RWPE1 (cell line): ENCODE measurements at regions not wholly inside any gene's neighbourhood (a gene's known extent, or its start where the extent isn't known, plus 50 kb on each side); places are given as distances from the start of the nearest gene placed in this dataset.
A peak's percentile ranks its signal among the peaks of the same experiment; 100 is the strongest.

Source experiments
- CTCF ChIA-PET: fragments of 350-600 bp; sonication (Branson Sonifier 250); formaldehyde crosslinking; extraction: SDS; loops from one replicate; lab custom pipeline; 2021; lab: Yijun Ruan, JAX
- POLR2A ChIA-PET: fragments of 400-600 bp; formaldehyde crosslinking; extraction: SDS; loops from one replicate; lab custom pipeline; 2020; ENCODE audit warnings: antibody characterized with exemption; ENCODE audit not compliant: low non-redundant PET; lab: Yijun Ruan, JAX
- DNase-seq: peaks from one replicate; pipeline ENCODE4 v3.0.0; 2012; ENCODE audit warnings: low spot score
- H3K27ac ChIP-seq: fragments of 450-650 bp; 2 replicates; pipeline ENCODE4 v1.5.1; 2017
- TF ChIP-seq, protein P1 (sequence below): fragments of 450-650 bp; conservative IDR thresholded peaks from 2 replicates; pipeline ENCODE4 v1.5.1; 2017; ENCODE audit warnings: low read depth, mild to moderate bottlenecking

- H3K27ac ChIP-seq, result peak overlapping the region; percentile 99
- POLR2A ChIA-PET, result no interaction called here
- TF ChIP-seq, protein P1, sequence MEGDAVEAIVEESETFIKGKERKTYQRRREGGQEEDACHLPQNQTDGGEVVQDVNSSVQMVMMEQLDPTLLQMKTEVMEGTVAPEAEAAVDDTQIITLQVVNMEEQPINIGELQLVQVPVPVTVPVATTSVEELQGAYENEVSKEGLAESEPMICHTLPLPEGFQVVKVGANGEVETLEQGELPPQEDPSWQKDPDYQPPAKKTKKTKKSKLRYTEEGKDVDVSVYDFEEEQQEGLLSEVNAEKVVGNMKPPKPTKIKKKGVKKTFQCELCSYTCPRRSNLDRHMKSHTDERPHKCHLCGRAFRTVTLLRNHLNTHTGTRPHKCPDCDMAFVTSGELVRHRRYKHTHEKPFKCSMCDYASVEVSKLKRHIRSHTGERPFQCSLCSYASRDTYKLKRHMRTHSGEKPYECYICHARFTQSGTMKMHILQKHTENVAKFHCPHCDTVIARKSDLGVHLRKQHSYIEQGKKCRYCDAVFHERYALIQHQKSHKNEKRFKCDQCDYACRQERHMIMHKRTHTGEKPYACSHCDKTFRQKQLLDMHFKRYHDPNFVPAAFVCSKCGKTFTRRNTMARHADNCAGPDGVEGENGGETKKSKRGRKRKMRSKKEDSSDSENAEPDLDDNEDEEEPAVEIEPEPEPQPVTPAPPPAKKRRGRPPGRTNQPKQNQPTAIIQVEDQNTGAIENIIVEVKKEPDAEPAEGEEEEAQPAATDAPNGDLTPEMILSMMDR, result no peak
- CTCF ChIA-PET, result interaction anchor here (0.6 to 1.6 kb wide), 4 partner anchors 16 to 686 kb away, joined by 3 to 6 read pairs (median 4); no protein-coding TSS in a partner anchor
- DNase-seq, result no peak
These were observed 51.3 kb upstream of the LYST start for GRCh38 chr1:235918032-235918431.

DNA sequence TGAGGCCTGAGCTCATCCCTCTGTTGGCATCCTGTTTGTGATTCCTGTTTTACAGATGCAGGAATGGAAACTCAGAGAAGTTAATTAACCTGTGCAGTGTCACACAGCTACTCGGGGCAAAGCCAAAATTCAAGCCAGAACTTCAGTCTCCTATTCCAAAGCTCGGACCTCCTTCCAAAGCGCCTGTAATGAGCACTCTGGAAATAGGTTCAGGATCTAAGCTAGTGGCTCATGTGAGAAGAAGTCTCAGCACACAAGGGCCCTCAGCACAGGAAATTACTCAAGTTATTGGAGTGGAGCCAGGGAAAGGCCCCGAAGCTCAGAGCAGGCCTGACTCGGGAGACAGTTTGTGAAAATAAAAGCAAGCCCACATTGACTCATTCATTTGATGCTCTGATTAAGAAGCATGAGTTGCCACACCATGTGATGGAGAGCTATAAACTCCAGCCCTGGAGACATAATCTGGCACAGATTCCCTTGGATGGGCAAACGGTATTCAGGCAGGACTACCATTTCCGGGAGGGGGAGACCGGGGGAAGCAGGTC, 50.6 kb upstream of the LYST start:
- peak overlapping the region; percentile 99 for H3K27ac ChIP-seq
- peak; percentile 97 for DNase-seq
- ChIA-PET CTCF (interaction anchor here (0.6 to 1.6 kb wide), 4 partner anchors 16 to 687 kb away, joined by 3 to 6 read pairs (median 4); no protein-coding TSS in a partner anchor), POLR2A (no interaction called here)
- TF ChIP-seq, protein P1, result no peak
